ENCODE measurements at regions not wholly inside any gene's neighbourhood (a gene's known extent, or its start where the extent isn't known, plus 50 kb on each side); places are given as distances from the start of the nearest gene placed in this dataset.
A peak's percentile ranks its signal among the peaks of the same experiment; 100 is the strongest.

GRCh38 chr6:7051780-7052442 lies 55.9 kb upstream of the RREB1 start:
- Histone ChIP-seq H2AFZ (ENCODE audit: insufficient read depth, low read depth, low read length, poor library complexity, severe bottlenecking) (peak overlapping the region; percentile 98), H3K79me2 (ENCODE audit: insufficient read depth, low read length) (peaks cover 10% of the 10 kb centered on the region), H3K4me1 (ENCODE audit: control insufficient read depth in 1 of 2, insufficient read depth in 2 of 2, low read length in 2 of 2) (peaks cover 48 to 64% of the 10 kb centered on the region in 2 donors), H3K4me2 (replicated peaks; ENCODE audit: extremely low read depth, low read length, poor library complexity, severe bottlenecking) (peak overlapping the region; percentile 96), H3K4me3 (replicated peaks in 1 of 3; ENCODE audit: low read depth in 2 of 3, low read length in 3 of 3) (peak overlapping the region; percentile 76 to 91 (median 83)), H3K9ac (ENCODE audit: insufficient read depth, low read length, poor library complexity, severe bottlenecking) (peak overlapping the region; percentile 94), H3K36me3 (replicated peaks in 1 of 2; ENCODE audit: control insufficient read depth in 1 of 2, insufficient read depth in 2 of 2, low read length in 2 of 2) (no peaks in the 10 kb centered on the region), H4K20me1 (ENCODE audit: insufficient read depth, low read length) (no peaks in the 10 kb centered on the region), H3K9me3 (replicated peaks in 1 of 2; ENCODE audit: control insufficient read depth in 1 of 2, insufficient read depth in 1 of 2, low read length in 2 of 2) (no peaks in the 10 kb centered on the region), H3K27me3 (ENCODE audit: control insufficient read depth in 2 of 2, insufficient read depth in 2 of 2, low read length in 2 of 2) (no peaks in the 10 kb centered on the region), H3K27ac (ENCODE audit: low read depth in 1 of 2, low read length in 2 of 2) (peak overlapping the region; percentile 63 to 93)
- Mint-ChIP-seq H3K36me3 (peaks cover 0 to 1% of the 10 kb centered on the region in 2 donors), H3K27ac (peak overlapping the region in 5 of 7 donors; percentile 15 to 60 (median 37)), H3K27me3 (ENCODE audit: low read depth in 3 of 3) (peaks cover 0 to 4% (median 2%) of the 10 kb centered on the region in 3 donors), H3K4me3 (peak overlapping the region; percentile 81 to 84), H3K4me1 (peaks cover 55% of the 10 kb centered on the region), H3K9me3 (no peaks in the 10 kb centered on the region)
- intact Hi-C loops (cut with micrococcal nuclease), result loop anchor here in 1 of 2 donors (5.0 to 10.0 kb wide), 3 partner anchors 35 to 257 kb away; partner anchors contain the start of gene RREB1
- WGBS (ENCODE audit: insufficient coverage), result under 1% methylated on average over 36 of the region's 59 CpGs
- TF ChIP-seq CTCF (IDR thresholded peaks at IDR 0.05), result no peak
- peak; percentile 28 to 44 (median 35) for DNase-seq

- no peak for TF ChIP-seq CTCF (IDR thresholded peaks at IDR 0.05)
- Histone ChIP-seq H2AFZ (ENCODE audit: insufficient read depth, low read depth, low read length, poor library complexity, severe bottlenecking) (peak overlapping the region; percentile 98), H3K36me3 (replicated peaks in 1 of 2; ENCODE audit: control insufficient read depth in 1 of 2, insufficient read depth in 2 of 2, low read length in 2 of 2) (no peaks in the 10 kb centered on the region), H3K27me3 (ENCODE audit: control insufficient read depth in 2 of 2, insufficient read depth in 2 of 2, low read length in 2 of 2) (no peaks in the 10 kb centered on the region), H3K9ac (ENCODE audit: insufficient read depth, low read length, poor library complexity, severe bottlenecking) (peak overlapping the region; percentile 94), H3K4me2 (replicated peaks; ENCODE audit: extremely low read depth, low read length, poor library complexity, severe bottlenecking) (peak overlapping the region; percentile 96), H3K4me1 (ENCODE audit: control insufficient read depth in 1 of 2, insufficient read depth in 2 of 2, low read length in 2 of 2) (peaks cover 45 to 59% of the 10 kb centered on the region in 2 donors), H3K79me2 (ENCODE audit: insufficient read depth, low read length) (peaks cover 13% of the 10 kb centered on the region), H3K4me3 (replicated peaks in 1 of 3; ENCODE audit: low read depth in 2 of 3, low read length in 3 of 3) (peak overlapping the region; percentile 76 to 91 (median 83)), H4K20me1 (ENCODE audit: insufficient read depth, low read length) (no peaks in the 10 kb centered on the region), H3K9me3 (replicated peaks in 1 of 2; ENCODE audit: control insufficient read depth in 1 of 2, insufficient read depth in 1 of 2, low read length in 2 of 2) (no peaks in the 10 kb centered on the region), H3K27ac (ENCODE audit: low read depth in 1 of 2, low read length in 2 of 2) (peak overlapping the region in 1 of 2 donors; percentile 93)
- Mint-ChIP-seq H3K4me1 (peaks cover 58% of the 10 kb centered on the region), H3K9me3 (no peaks in the 10 kb centered on the region), H3K27ac (peak overlapping the region; percentile 27 to 78 (median 58)), H3K4me3 (peak overlapping the region; percentile 81 to 84), H3K27me3 (ENCODE audit: low read depth in 3 of 3) (peaks cover 0 to 4% (median 2%) of the 10 kb centered on the region in 3 donors), H3K36me3 (peaks cover 0 to 1% of the 10 kb centered on the region in 2 donors)
- intact Hi-C loops (cut with micrococcal nuclease), result loop anchor here in 1 of 2 donors (5.0 to 10.0 kb wide), 3 partner anchors 35 to 258 kb away; partner anchors contain the start of gene RREB1
- DNase-seq, result no peak
- WGBS (ENCODE audit: insufficient coverage), result 0% methylated on average over 16 of the region's 31 CpGs
These were observed 55.2 kb upstream of the RREB1 start for GRCh38 chr6:7052443-7053011.

Data from CD14-positive monocyte (primary cell).